VCaP (cell line): ENCODE measurements at regions not wholly inside any gene's neighbourhood (a gene's known extent, or its start where the extent isn't known, plus 50 kb on each side); places are given as distances from the start of the nearest gene placed in this dataset.

Experiments
- H3K27ac ChIP-seq: fragments of 450-650 bp; 2 replicates; pipeline ENCODE4 v1.5.1; 2017
- CTCF ChIP-seq: fragments of 450-650 bp; conservative IDR thresholded peaks from 2 replicates; pipeline ENCODE4 v1.5.1; 2017; ENCODE audit warnings: mild to moderate bottlenecking, moderate library complexity

DNA sequence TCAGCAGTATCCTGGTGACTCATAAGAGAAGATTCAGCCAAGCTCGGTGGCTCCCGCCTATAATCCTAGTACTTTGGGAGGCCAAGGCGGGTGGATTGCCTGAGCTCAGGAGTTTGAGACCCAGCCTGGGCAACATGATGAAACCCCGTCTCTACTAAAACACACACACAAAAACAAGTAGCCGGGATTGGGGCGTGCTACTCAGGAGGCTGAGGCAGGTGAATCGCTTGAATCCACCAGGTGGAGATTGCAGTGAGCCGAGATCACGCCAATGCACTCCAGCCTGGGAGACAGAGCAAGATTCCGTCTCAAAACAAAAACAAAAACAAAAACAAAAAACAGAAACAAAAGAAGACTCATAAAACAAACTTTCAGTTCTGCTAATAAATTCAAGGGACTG lies 551.1 kb upstream of the POT1 start:
- TF ChIP-seq CTCF, result no peak
- H3K27ac ChIP-seq, result no peak overlapping the region

- TF ChIP-seq CTCF, result no peak
- H3K27ac ChIP-seq, result no peak overlapping the region
These were observed 539.2 kb upstream of the POT1 start for GRCh38 chr7:125468855-125469174.

- no peak for TF ChIP-seq CTCF
- no peak overlapping the region for H3K27ac ChIP-seq
These were observed 538.6 kb upstream of the POT1 start for GRCh38 chr7:125467996-125468854.

- TF ChIP-seq CTCF, result no peak
- H3K27ac ChIP-seq, result no peak overlapping the region
These were observed 535.9 kb upstream of the POT1 start for GRCh38 chr7:125465527-125465926.

GRCh38 chr7:125462615-125463014 lies 533.0 kb upstream of the POT1 start:
- TF ChIP-seq CTCF, result no peak
- no peak overlapping the region for H3K27ac ChIP-seq

DNA sequence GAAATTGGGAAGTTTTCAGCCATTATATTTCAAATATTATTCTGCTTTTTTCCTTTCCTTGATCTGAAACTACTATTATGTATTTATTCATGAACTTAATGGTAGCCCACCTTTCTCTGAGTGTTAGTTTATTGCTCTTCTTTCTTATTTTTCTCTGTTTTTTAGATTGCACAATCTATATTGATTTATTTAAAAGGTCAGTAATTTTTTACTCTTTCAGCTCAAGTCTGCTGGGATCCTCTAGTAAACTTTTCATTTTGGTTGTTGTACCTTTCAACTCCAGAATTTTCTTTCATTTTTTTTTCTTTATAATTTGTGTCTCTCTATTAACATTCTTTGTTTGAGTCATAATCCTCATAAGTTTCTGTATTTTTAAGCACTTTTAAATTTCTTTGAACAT lies 529.4 kb upstream of the POT1 start:
- H3K27ac ChIP-seq, result no peak overlapping the region
- no peak for TF ChIP-seq CTCF

- H3K27ac ChIP-seq, result no peak overlapping the region
- TF ChIP-seq CTCF, result no peak
These were observed 521.1 kb upstream of the POT1 start for GRCh38 chr7:125450749-125451148.
